Vagina (tissue), 2 donors: ENCODE measurements at regions not wholly inside any gene's neighbourhood (a gene's known extent, or its start where the extent isn't known, plus 50 kb on each side); places are given as distances from the start of the nearest gene placed in this dataset.

Source experiments
- DNase-seq, 2 donors: peaks; one replicate each; pipeline ENCODE4 v3.0.0-alpha.2; 2017; ENCODE audit errors: extremely low spot score in 2 of 2
- H3K27ac ChIP-seq: fragments of 200-600 bp; sonication (generic); one replicate; pipeline ENCODE4 v1.5.1; 2019
- H3K27me3 ChIP-seq: fragments of 200-600 bp; sonication (generic); one replicate; pipeline ENCODE4 v1.5.1; 2019
- H3K36me3 ChIP-seq, 2 donors: fragments of 200-600 bp; sonication (generic); one replicate each; pipeline ENCODE4 v1.5.1; 2017 to 2019
- H3K4me1 ChIP-seq: fragments of 200-600 bp; sonication (generic); one replicate; pipeline ENCODE4 v1.5.1; 2019
- H3K4me3 ChIP-seq, 2 donors: fragments of 200-600 bp; sonication (generic); 1 replicate in 1 of 2; 2 replicates in 1 of 2; pipeline ENCODE4 v1.5.1; 2016 to 2019
- H3K9me3 ChIP-seq: fragments of 200-600 bp; sonication (generic); one replicate; pipeline ENCODE4 v1.5.1; 2019
- POLR2A ChIP-seq, 2 donors: fragments of 450-650 bp; IDR thresholded peaks; one replicate each; pipeline ENCODE4 v1.6.1; 2017; ENCODE audit warnings: antibody characterized with exemption in 2 of 2, mild to moderate bottlenecking in 2 of 2, moderate library complexity in 2 of 2
- POLR2AphosphoS5 ChIP-seq, 2 donors: sonication (generic); formaldehyde crosslinking; IDR thresholded peaks; one replicate each; pipeline ENCODE4 v1.9.0; 2017; ENCODE audit warnings: antibody characterized with exemption in 2 of 2, mild to moderate bottlenecking in 2 of 2, low read depth in 1 of 2; ENCODE audit not compliant: insufficient read depth in 1 of 2
- intact Hi-C: fragments of 100-400 bp; cut with DNase I; formaldehyde crosslinking; loops from one replicate; pipeline ENCODE4 v1.15.1; 2023
- TF ChIP-seq, protein P1 (sequence below), 3 experiments: fragments of 450-650 bp in 2 of 3; fragments of 200-600 bp in 1 of 3; sonication (generic) in 1 of 3; IDR thresholded peaks; one replicate each; pipeline ENCODE4 v1.5.1; 2017 to 2019; ENCODE audit warnings: antibody characterized with exemption in 3 of 3, mild to moderate bottlenecking in 2 of 3, moderate library complexity in 2 of 3

DNA sequence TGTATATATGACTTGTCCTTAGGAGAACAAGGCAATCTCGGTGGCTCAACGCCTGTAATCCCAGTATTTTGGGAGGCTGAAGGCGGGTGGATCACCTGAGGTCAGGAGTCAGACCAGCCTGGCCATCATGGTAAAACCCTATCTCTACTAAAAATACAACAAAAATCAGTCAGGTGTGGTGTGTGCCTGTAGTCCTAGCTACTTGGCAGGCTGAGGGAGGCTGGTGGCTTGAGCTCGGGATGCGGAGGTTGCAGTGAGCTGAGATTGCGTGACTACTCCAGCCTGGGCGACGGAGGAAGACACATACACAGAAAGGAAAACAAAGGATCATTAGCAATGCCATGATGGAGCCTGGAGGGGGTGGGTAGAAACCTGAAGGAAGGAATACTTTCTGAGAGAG is 166.6 kb upstream of the RREB1 start:
- H3K9me3 ChIP-seq, result no peaks in the 10 kb centered on the region

DNA sequence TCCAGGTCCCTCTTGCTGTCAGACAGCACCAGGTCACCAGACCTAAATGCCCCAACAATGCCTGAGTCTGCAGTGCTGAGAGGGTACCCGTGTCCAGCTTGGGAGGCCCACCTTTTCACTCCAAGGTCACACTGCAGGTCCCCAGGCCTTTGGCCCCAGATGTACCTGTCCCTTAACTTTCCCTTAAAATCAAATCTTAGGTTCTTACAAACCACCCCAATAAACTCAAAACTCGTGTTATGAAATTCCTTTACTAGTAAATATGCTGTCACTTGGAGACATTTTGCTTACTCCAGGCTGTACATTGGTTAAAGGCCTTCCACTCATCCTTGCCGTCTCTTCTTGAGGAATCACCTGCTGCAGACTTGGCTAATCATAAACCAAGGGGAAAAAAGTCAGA is 165.7 kb upstream of the RREB1 start:
- Histone ChIP-seq H3K27ac (no peak overlapping the region), H3K27me3 (no peaks in the 10 kb centered on the region), H3K36me3 (no peaks in the 10 kb centered on the region), H3K9me3 (no peaks in the 10 kb centered on the region), H3K4me1 (peaks cover 11% of the 10 kb centered on the region), H3K4me3 (no peak overlapping the region)
- intact Hi-C loops, result no loop called here
- TF ChIP-seq, protein P1, sequence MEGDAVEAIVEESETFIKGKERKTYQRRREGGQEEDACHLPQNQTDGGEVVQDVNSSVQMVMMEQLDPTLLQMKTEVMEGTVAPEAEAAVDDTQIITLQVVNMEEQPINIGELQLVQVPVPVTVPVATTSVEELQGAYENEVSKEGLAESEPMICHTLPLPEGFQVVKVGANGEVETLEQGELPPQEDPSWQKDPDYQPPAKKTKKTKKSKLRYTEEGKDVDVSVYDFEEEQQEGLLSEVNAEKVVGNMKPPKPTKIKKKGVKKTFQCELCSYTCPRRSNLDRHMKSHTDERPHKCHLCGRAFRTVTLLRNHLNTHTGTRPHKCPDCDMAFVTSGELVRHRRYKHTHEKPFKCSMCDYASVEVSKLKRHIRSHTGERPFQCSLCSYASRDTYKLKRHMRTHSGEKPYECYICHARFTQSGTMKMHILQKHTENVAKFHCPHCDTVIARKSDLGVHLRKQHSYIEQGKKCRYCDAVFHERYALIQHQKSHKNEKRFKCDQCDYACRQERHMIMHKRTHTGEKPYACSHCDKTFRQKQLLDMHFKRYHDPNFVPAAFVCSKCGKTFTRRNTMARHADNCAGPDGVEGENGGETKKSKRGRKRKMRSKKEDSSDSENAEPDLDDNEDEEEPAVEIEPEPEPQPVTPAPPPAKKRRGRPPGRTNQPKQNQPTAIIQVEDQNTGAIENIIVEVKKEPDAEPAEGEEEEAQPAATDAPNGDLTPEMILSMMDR (IDR thresholded peaks at IDR 0.05), result no peak
- TF ChIP-seq POLR2A (IDR thresholded peaks at IDR 0.05) (no peak), POLR2AphosphoS5 (IDR thresholded peaks at IDR 0.05; ENCODE audit: insufficient read depth in 1 of 2, low read depth in 1 of 2) (no peak)
- no peak for DNase-seq

More for the DNA sequence above, 166.6 kb upstream of the RREB1 start:
- no peaks in the 10 kb centered on the region for H3K36me3 ChIP-seq
- no peak for DNase-seq
- H3K4me1 ChIP-seq, result peaks cover 11% of the 10 kb centered on the region
- H3K27ac ChIP-seq, result no peak overlapping the region
- no peaks in the 10 kb centered on the region for H3K27me3 ChIP-seq
- no peak for TF ChIP-seq POLR2AphosphoS5 (IDR thresholded peaks at IDR 0.05; ENCODE audit: insufficient read depth in 1 of 2, low read depth in 1 of 2)
- TF ChIP-seq POLR2A (IDR thresholded peaks at IDR 0.05), result no peak
- TF ChIP-seq, protein P1 (IDR thresholded peaks at IDR 0.05), result no peak
- no peak overlapping the region for H3K4me3 ChIP-seq
- intact Hi-C loops, result no loop called here

DNA sequence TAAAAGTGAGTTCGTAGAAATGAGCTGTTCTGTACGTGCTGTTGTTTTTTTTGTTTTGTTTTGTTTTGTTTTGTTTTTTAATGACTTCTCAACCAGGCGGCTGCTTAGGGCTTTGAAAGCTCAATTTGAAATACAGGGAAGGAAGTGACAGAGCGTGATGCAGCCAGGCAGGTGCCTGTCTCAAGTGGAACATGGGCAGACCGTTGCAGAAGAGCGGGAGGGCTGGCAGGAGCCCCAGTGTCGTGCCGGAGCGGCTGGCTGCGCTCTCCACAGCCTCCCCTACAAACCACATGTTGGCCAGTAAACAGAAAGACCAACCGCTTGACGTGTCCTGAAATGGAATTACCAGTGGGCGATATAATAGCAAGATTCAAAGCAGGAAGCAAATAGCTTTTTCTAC is 164.9 kb upstream of the RREB1 start:
- Histone ChIP-seq H3K27ac (no peak overlapping the region), H3K36me3 (no peaks in the 10 kb centered on the region), H3K4me1 (peaks cover 11% of the 10 kb centered on the region), H3K9me3 (no peaks in the 10 kb centered on the region), H3K27me3 (no peaks in the 10 kb centered on the region), H3K4me3 (no peak overlapping the region)
- TF ChIP-seq POLR2AphosphoS5 (IDR thresholded peaks at IDR 0.05; ENCODE audit: insufficient read depth in 1 of 2, low read depth in 1 of 2), result no peak
- no peak for TF ChIP-seq POLR2A (IDR thresholded peaks at IDR 0.05)
- TF ChIP-seq, protein P1 (IDR thresholded peaks at IDR 0.05), result no peak
- DNase-seq, result no peak
- intact Hi-C loops, result no loop called here

DNA sequence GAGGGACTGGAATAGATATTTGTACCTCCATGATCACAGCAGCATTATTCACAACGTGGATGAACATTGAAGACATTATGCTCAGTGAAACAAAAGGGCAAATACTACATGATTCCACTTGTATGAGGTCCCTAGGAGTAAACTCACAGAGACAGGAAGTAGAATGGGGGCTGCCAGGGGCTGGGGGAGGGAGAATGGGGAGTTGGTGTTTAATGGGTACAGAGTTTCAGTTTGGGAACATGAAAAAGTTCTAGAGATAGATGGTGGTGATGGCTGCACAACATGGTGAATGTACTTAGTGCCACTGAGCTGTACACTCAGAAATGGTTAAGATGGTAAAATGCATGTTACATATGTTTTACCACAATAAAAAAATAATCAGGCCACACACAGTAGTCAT is 164.3 kb upstream of the RREB1 start:
- TF ChIP-seq POLR2AphosphoS5 (IDR thresholded peaks at IDR 0.05; ENCODE audit: insufficient read depth in 1 of 2, low read depth in 1 of 2) (no peak), POLR2A (IDR thresholded peaks at IDR 0.05) (no peak)
- TF ChIP-seq, protein P1 (IDR thresholded peaks at IDR 0.05), result no peak
- no peak overlapping the region for H3K4me3 ChIP-seq
- no peaks in the 10 kb centered on the region for H3K9me3 ChIP-seq
- H3K36me3 ChIP-seq, result no peaks in the 10 kb centered on the region
- H3K4me1 ChIP-seq, result peaks cover 11% of the 10 kb centered on the region
- intact Hi-C loops, result no loop called here
- H3K27ac ChIP-seq, result no peak overlapping the region
- DNase-seq, result no peak
- H3K27me3 ChIP-seq, result no peaks in the 10 kb centered on the region

DNA sequence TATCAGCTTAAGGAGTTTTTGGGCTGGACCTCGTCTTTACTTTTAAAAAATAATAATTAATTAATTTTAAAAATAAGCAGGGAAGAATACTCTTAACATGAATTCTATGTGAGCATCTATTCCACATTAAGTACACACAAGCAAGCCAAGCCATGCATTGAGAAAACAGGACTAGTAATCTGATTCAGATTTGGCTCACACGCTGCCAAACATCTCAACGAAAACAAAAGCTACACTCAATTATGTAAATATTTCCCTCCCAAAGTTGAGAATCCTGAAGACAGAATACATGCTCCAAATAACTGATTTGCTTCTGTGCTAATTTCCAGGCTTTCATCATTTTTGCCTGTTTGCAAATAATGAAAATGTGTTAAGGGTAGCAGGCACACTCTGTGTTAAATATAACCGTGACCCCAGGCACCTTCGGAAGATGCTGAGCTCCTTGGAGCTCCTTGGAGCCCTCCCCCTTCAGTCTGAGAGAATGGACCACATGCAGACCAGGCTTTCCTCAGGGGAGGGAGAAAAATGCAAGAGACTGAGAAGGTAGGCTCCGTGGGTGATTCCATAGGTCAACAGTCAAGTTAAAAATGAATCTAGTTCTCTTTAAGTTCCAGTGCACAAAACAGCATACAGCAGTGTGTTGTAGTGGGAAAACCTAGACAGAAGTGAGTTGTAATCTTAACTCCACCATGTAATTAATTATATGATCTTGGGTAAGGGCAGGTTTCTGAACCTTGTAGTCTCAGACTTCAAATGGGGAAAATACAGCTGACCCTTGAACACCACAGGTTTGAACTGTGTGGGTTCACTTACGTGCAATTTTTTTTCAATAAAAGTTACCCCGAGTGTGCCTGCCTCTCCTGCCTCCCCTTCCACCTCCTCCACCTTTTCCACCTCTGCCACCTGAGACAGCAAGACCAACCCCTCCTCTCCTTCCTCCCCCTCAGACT is 161.3 kb upstream of the RREB1 start:
- H3K27ac ChIP-seq, result no peak overlapping the region
- intact Hi-C loops, result no loop called here
- no peaks in the 10 kb centered on the region for H3K9me3 ChIP-seq
- H3K4me1 ChIP-seq, result peaks cover 11% of the 10 kb centered on the region
- H3K27me3 ChIP-seq, result no peaks in the 10 kb centered on the region
- H3K4me3 ChIP-seq, result no peak overlapping the region
- DNase-seq, result no peak
- TF ChIP-seq POLR2AphosphoS5 (IDR thresholded peaks at IDR 0.05; ENCODE audit: insufficient read depth in 1 of 2, low read depth in 1 of 2), result no peak
- TF ChIP-seq, protein P1 (IDR thresholded peaks at IDR 0.05), result no peak
- TF ChIP-seq POLR2A (IDR thresholded peaks at IDR 0.05), result no peak
- H3K36me3 ChIP-seq, result no peaks in the 10 kb centered on the region
